GM18870 (cell line): ENCODE measurements at regions not wholly inside any gene's neighbourhood (a gene's known extent, or its start where the extent isn't known, plus 50 kb on each side); places are given as distances from the start of the nearest gene placed in this dataset.
"Not testable (repeated sequence)": the region's sequence is repeated elsewhere in the genome, so short reads cannot be mapped to it uniquely, and the experiment has no call there.

Experiments
- ATAC-seq: cut with Tn5 transposase; IDR thresholded peaks from one replicate; pipeline ENCODE4 v1.9.1; 2021; ENCODE audit warnings: moderate library complexity; ENCODE audit not compliant: unreplicated experiment

DNA sequence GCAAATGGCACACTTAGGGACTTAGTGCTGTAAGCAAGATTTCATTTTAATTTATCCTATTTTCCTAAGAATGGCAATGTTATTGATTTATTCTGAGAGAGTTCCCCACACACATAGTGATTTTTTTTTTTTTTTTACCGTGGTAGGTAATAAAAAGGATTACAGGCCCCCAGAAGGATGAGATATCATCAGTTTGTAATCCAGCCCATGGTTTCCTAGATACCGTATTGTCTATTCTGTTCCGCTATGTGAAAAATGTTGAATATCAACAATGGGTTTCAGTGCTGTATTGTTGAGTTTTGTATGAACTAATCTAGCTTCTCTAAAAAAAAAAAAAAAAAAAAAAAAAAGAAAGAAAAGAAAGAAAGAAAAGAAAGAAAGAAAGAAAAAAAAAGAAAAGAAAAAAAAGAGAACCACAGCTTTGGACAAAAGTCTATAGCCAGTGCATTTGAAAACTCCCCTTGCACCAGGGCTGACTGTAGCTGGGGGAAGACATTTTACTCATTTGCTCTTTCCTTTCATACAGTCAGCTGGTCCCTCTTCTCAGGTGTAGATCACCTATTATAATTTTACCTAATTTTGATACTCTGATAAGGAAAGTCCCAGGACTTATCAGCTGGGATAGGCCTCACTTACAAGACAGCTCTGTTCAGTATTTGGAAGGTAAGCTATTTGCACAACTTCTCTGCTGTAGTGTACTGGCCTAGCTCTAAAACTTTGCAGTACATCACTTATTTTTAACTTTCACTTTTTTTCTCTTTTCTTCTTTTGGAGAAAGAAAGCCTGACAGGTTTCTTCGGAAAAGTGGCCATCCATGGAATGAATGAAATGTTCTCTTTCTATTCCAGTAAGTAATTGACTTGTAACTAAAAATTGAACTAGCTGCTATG lies 101.4 kb upstream of the SOX2 start:
- no peak for ATAC-seq

DNA sequence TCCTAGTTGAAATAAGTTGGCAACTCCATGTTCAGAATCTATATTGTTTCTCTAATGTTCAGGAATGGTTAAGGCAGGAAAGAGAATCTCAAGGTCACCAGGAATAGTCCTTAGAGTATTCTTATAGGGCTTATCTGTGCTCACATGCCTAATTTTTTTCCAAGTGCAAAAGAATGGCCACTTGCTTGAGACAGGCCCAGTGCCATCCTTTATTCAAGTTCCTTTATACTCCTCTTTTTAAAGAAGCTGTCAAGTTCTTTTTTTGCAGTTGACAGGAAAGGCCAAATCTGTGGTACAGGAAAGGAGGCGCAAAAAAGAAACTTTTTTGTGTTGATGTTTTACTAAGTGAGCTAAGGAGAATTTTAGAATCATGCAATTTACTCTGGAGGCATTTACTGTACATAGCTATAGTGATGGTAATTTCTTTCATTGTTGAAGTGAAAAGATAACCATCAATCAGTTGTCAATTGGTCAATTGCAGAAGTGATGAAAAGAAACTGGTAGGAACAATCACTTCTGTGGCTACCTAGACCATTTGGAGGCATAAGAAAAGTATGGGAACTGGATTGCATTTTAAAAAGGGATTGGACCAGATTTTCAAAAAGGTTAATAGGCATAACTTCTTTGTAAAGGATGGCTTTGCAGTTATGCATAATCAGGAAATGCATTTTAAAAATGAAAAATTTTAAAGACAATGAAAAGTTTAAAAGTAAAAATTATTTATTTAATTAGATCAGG lies 102.5 kb upstream of the SOX2 start:
- ATAC-seq: no peak

DNA sequence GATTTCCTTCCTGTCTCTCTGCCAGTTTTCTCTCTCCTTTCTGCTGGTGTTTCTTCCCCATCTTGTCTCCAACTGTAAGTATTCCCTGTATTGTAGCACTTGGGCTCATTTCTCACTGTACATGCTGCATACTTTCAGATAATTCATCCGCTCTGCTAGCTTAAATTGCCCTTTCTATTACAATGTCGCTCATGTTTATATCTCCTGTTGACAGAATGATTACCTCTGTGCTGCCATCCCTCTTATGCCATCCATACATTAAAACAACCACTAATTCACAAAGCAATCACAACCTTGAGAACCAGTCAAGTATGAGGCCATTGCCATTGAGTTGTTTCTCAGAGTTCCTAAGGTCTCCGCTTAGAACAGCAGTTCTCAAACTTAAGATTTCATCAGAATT lies 107.5 kb upstream of the SOX2 start:
- no peak for ATAC-seq

DNA sequence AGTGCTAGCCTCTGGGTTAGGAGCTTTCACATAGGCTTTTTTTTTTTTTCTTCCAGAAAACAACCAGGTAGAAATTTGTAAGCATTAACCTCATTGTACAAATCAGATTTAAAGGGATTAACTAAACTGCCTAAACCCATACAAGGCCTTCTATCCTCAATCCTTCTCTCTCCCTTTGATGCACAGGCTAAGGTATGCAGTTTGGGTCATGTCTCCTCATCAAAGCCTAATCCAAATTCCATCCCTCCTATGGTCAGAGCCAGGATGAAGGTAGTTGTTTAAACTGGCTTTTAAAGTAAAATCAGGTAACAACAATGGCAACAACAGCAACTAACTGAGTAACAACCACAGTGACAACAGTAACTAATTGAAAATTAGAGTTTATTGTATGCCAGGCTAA lies 115.6 kb upstream of the SOX2 start:
- ATAC-seq: no peak

DNA sequence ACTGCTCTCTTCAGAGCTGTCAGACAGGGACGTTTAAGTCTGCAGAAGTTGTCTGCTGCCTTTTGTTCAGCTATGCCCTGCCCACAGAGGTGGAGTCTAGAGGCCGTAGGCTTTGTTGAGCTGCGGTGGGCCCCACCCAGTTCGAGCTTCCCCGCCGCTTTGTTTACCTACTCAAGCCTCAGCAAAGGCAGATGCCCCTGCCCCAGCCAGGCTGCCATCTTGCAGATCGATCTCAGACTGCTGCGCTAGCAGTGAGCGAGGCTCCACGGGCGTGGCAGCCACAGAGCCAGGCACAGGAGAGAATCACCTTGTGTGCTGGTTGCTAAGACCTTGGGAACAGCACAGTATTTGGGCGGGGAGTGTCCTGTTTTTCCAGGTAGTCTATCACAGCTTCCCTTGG lies 120.8 kb upstream of the SOX2 start:
- not testable (repeated sequence) for ATAC-seq

DNA sequence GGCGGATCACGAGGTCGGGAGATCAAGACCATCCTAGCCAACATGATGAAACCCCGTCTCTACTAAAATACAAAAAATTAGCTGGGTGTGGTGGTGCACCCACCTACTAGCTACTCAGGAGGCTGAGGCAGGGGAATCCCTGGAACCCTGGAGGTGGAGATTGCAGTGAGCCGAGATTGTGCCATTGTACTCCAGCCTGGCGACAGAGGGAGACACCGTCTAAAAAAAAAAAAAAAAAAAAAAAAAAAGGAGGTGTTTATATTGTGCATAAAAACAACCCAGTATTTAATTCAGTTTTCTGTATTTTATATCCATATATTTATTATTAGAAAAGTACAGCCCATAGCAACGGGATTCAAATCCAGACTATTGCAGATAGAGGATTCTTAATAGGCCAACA lies 129.1 kb upstream of the SOX2 start:
- ATAC-seq: no peak

DNA sequence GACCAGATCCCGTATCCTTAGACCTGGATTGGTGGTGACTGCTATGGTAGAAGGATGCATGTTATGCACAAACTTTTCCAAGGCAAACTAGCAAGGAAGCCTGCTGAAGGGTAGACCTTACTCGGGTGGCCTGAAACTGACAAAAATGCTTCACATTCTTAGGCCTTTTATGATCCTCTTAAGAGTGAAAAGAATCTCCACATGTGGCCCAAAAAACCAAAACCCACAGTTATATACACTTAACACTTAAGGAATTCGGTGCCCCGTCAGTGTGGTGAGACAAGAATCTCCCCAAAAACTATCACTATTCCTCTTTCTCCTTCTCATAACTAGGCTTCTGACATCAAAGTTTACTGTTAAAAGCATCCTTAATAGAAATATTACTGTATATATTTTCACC lies 130.1 kb upstream of the SOX2 start:
- ATAC-seq: no peak

DNA sequence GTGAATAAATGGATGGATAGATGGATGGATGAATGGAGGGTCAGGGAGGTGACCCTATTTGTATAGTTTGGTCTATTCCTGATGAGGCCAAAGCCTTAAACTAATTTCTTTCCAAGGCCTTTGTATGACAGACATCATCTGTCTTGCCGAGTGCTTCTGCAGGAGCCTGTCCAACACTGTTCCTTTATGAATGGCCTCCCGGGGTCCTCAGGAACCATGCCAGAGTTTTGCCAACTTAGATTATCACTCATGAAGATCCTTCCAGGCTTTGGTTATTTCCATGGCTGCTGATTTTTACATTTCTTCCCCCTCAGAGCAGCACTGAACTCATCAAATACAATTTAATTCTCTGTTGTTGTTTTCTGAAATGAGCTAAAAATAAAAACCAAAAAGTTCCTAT lies 133.0 kb upstream of the SOX2 start:
- no peak for ATAC-seq

DNA sequence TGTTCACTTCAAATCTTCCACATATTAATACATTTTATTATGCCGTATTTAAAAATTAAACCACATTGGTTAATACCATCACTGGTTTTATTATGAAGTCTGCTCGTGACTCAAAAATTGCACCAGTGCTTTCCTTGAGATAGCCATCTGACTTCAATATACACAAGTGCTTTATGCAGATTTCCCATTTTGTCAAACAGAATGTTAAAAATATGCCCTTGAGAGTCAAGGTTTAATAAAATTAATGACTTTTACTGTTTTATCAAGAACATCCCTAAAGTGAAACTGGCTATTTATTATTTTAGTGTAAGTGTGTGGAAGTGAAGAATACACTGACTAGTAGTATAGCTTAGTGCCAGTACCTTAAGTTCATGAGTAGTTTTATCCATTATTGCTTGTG lies 139.3 kb upstream of the SOX2 start:
- ATAC-seq: no peak

DNA sequence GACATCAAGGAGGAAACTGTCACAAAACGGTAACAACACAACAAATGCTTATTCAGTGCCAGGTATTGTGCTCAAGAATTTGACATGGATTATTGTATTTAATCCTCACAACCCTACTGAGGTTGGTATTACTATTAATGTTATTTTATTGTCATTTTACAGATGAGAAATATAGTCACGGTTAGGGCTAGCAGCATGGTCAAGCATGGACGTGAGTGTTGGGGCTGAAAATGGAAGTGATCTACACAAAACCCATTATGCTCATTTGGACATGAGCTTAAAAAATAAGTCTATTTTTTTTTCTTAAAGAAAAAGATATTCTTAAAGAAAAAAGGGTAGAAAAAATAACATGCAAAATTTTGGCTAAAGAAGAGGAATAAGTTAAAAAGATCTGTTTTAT lies 141.3 kb upstream of the SOX2 start:
- no peak for ATAC-seq

DNA sequence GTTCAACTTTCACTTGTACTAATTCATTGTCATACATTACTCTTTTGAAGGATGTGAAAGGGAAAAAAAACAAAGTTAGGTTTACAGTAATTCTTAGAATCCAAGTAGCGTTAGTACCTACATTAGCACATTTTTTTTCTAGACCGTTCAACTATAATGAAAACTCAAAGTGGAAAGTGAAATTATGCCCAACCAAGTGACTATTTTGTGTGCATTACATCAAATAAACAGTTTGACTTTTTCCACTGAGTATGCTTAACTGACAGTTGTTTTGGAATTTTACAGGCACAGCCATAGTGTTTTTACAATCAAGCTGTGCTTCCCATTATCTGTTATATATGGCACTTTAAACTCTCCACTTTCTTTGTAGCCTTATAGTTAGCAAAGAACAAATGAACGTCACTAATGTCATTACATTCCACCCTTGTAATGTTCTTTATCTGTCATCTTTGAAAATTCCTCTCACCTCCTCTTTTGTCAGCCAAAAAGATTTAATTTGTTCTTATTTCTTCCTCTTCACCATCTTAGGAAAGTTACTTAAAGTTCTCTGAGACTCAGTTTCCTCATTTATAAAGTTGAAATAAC lies 142.3 kb upstream of the SOX2 start:
- ATAC-seq: no peak

DNA sequence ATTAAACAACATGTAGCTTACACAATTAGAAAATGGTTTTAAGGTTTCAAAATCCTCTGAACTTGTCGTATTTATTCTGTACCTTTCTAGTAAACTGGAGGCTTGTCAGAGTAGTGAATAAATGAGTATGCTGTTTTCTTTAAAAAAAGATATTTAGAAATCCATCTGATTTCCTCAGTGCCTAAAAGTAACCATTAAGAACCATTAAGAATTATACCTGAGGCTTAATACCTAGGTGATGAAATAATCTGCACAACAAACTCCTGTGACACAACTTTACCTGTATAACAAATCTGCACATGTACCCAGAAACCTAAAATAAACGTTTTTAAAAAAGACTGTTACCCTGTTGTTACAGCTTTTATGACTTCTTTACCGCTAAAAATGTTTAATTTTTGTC lies 143.0 kb upstream of the SOX2 start:
- no peak for ATAC-seq

DNA sequence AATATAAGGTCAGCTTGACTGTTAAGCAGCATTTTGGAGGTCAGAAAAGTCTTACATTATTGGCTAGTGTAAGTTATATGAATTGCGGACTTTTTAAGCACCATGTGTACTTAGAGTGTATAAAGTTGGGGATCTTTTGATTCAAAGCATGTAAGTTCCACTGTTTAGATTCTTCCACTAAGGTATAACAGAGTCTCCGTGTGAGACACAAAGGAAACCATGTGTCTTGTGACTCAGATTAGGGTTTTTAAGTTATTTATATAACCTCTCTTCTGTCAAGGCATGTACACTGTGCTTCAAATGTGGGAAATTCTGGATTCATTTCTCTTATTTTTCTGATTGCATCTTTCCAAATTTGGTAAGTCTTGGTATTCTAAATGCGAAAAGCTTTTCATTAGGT lies 143.5 kb upstream of the SOX2 start:
- ATAC-seq: no peak

DNA sequence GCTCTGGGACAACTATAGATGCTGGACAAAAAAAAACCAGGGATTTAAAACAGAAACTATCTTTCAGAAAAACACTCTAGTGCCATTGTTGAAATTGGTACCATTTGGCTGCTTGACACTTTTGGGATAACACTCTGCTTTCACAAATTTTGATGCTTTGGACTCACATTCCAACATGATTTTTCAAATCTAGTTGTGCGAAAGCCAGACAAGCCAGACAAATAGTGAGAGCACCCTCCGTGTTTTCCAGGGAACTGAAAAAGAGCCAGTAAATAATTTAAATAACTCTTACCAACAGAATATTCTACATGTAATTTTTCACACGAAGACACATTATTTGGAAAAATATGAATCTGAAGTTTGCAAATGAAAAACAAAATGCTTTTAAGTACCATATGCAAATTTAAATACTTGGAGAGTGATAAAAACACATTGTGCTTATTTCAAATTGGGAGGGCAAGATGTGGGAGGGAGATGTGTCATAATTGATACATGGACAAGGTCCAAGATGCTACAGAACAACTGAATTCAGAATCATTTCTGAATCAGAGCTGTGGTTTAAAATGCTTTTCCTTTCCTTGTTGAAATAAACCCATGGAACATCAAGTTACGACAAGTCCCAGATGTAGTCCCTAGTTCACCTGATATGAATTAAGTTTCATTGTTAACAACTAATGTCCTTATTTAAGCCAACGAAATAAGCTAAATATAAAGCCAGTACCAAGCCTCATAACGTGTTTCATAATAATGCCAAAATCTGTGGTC lies 144.2 kb upstream of the SOX2 start:
- ATAC-seq: no peak

DNA sequence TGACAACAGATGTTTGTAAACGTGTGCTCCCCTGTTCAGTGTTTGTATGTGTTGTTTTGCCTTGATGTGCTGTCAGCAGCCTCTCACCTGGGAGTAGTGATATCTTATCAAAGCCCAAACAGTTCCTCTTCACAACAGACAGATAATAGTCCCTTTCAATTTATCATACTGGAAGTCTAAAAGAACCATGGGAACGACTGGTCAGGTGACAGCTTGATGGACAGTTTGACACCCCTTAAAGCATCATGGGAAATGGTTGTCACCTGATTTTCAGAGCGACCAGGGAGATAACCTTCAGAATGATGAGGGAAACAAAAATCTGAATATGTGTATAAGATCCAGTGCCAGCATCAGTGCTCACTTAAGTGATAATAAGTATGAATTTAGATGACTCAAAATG lies 146.3 kb upstream of the SOX2 start:
- no peak for ATAC-seq

DNA sequence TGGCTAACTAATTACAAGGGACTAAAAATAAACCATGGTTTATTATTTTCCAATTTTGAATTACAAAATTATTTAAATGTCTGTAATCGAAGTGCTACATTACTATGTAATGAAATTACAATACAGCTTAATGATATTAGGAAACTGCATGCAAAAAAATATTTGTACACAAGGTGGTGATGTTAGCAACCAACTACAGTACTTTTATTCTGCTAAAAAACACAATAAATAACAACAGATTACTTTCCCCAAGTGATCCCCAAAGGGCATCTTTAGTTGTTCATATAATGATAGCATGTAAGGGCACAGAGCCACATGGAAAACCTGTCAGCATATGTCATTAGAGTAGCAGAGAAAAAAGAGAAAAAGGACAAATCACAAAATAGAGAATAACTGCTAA lies 147.5 kb upstream of the SOX2 start:
- no peak for ATAC-seq

DNA sequence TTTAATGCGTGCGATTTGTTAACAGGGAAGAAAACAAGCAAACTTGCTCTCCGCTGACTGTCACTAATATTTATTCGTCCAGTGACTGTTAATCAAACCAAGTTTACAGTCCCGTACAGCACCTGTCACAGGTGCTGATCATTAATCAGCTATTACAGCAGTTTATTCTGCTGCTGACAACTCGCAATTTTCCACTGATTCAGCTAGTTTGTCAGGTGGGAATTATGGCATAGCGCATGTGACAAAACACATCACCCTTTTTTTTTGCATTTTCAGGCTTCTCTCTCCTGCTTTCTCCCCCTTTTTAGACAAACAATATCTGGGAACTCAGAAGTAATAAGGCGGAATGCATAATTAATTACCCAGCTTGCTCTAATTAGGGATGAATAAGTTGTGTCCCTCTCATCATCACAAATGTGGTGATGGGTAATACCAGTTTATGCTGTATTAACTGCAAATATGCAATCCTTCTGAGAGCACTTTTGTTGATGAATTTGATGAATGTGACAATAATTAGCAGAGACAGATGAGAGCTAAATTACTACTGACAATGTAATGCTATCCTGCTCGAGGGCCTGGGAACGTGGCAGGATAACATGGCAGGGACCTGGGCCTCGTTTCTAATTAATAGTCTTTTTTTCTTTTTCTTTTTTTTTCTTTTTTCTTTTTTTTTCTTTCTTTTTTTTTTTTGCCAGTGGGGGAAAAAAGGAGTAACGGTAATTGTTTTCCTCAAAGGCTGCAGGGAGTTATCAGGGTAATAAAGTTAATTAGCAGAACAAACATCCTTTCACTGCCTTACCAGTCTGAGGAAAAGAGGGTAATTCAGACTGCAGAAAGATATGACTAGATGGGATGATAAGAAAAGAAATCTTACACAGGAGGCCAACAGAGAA lies 150.3 kb upstream of the SOX2 start:
- no peak for ATAC-seq

DNA sequence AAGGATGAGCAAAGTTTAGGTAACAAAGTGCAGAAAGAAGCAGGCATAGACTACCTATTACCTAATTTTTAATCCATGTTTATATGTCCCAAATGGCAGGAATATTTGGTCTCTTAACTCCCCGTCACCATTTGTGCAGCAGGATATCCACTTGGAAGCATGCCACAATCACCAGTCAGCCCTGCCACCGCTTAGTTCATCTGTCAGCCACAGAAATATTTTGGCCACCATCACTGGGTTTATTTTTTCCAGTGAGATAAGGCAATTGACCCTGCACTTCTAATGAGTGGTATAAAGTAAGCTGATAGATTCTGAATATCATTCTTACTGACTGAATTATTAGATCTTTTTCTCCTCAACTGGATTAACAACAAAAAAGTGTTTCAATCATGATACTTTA lies 152.9 kb upstream of the SOX2 start:
- ATAC-seq: no peak

DNA sequence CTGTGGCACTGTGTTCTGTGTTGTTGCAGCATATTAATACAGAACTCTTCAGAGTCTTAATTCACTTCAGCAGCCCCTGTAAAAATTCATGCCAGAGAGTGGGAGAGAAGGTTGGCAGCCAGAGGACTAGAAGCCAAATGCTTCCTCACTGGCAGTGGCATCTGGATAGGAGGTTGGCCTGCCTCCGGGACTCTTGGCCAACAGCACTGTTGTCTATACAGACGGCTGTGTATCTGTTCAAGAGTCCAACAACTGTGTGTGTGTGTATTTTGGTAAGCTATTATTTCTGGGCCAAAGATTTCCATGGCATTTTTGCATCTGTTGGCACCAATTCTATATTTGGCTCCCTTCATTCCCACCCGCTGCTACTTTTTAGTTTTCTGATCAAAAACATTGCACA lies 156.0 kb upstream of the SOX2 start:
- ATAC-seq: no peak

DNA sequence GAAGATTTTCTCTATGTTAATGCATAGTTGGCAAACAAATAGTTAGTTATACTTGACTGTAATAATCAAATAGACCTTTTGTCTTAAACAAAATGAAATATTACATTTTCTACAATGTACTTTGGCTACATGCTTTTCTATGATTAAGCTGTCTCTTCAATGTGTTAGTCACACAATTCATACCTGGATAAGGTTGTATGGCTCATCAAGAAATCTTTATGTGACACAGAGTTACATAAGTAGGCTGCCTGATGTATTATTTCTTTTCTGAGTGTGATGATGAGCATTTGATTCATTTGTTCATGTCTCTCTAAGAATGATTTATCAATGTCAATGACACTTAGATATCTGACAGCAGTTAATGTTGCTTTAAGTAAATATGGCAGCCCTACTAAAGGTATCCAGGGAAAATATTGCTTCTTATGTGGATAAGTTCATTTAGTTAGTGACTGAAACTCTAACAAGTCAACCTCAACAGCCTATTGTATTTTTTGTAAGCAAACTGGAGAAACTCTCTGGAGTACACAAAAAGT lies 157.4 kb upstream of the SOX2 start:
- ATAC-seq: no peak
